COLO668 (cell line): ENCODE measurements at regions not wholly inside any gene's neighbourhood (a gene's known extent, or its start where the extent isn't known, plus 50 kb on each side); places are given as distances from the start of the nearest gene placed in this dataset.
"Not testable (repeated sequence)": the region's sequence is repeated elsewhere in the genome, so short reads cannot be mapped to it uniquely, and the experiment has no call there.

Experiments
- DNase-seq: peaks from one replicate; lab custom pipeline; 2025; ENCODE audit not compliant: unreplicated experiment; lab: John Stamatoyannopoulos, UW

DNA sequence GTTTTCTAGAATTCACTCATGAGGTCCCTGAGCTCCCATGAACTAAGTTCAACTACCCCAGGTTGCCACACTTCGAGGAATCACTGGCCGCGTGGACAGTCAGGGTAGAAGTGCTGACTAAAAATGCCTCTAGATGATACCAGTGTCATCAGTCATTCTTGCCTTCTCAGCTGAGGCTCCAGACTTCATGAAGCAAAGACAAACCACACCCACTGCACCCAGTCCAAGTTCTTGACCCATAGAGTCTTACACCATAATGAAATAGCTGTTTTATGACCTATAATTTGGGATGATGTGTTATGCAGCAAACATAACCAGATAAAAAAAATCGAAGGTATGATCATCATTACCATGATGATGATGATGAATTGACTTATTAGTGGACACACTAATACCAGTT, 632.9 kb upstream of the TLE4 start:
- no peak for DNase-seq

DNA sequence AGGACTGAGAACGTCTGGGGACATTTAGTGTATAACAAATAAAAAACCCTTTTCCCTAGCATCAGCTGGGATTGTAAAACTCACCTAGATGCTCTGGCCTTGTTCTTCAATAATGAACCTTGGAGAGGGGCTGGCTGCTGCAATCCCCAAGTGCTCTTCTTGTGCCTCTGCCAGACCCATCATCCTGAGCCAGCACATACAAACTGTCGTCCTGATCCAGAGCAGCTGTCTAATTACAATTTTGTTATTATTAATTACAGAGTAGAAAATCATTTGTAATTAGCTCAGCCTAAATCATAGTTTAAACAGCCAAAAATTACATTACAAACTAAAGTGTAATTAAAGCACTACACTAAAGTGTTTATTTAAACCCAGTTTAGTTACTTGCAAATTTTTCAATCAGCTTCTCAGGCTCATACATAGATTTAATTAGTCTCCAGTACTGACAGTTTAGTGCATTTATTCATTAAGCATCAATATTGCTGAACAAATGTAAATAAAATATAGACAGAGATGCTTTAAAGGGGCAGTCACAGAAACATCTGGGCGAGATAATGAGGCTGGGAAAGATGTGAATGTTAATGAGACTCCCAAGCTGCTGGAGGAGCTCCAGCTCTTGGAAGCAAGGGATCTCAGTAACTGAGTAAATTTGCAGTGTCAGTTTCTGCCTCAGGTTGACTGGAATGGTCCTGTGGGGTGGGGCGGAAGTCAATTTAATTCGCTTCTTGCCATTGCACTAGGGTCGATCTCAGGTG, 632.3 kb upstream of the TLE4 start:
- no peak for DNase-seq

DNA sequence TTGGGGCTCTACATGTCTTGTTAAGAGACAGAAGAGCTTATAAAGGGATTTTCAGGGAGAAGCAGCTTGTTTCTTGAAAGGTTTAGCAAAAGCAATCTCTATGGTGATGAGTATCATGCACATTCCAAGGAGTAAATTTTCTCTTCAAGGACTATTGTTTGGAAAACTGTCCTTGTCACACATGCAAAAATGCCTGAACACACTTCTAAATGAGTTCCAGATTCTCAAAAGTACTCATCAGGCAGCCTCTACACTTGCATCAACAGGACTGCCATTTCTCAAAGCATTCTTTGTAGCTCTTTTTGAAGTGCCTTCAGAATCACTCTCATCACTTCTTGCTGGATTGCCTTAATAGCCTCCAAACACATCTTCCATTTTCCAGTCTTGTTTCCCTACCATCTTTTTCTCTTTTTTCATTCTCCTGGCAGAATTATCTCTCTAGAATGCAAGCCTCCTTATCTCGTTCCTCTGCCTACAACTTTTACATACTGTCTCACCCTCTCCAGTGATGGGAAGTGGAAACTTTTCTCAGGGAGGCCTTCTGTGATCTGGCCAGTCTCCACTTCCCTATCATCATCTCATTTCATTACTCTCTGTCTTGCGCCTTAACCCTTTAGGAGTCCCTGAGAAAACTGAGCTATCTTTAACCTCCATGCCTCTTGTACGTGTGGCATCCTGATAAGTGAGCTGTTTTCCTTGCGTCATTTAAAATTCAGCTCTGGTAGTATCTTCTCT, 631.5 kb upstream of the TLE4 start:
- DNase-seq, result no peak

DNA sequence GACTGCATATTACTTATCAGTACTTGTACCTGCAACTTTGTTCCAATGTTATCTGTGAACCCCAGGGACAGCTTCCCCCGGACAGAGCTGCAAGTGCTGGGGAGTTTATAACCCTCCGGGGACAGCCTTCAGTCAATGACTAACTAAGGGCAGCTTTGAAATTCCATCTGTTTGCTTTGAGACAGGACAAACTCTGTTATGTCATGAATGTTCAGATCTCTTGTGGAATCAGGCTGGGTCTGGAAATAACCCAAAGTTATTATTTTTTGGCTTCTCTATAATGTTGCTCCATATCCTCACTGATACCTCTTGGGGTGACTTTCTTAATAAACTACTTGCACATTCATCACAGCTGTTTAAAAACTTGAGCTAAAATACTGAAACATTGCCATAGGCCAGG, 617.5 kb upstream of the TLE4 start:
- no peak for DNase-seq

DNA sequence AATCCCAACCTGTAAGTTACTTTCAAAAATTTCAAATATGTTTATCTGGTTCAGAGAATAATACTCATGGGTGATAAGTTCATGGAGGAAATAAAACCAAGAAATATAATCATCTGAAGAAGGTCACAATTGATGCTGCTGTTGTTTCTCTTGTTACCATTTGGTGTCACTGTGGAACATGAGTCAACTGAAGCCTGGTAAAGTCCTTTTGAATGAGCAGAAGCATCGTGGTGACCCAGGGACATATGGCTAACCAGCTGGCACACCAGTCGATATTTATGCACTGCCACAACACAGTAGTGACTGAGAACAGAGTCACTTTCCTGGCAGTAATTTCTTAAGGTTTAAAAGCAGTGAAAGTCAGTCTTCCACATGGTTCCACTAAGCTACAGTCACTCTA, 612.9 kb upstream of the TLE4 start:
- no peak for DNase-seq

DNA sequence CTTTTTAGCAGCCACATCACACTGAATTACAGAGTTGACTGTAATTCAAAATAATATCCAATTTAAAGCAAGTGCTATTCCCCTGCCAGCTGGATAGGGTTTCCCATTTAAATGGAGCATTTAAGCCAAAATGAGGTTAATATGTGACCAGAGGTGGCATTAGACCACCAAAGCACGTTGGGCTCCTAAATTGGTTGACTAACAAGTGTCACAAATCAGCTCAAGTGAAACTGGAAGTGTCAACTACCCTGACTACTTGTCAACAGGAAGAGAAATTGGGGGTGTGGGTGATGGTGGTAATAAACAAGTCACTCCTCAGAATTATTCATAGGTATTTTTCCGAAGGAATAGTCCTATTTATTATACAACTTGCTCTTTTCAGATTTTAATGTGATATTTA, 609.6 kb upstream of the TLE4 start:
- DNase-seq, result no peak

DNA sequence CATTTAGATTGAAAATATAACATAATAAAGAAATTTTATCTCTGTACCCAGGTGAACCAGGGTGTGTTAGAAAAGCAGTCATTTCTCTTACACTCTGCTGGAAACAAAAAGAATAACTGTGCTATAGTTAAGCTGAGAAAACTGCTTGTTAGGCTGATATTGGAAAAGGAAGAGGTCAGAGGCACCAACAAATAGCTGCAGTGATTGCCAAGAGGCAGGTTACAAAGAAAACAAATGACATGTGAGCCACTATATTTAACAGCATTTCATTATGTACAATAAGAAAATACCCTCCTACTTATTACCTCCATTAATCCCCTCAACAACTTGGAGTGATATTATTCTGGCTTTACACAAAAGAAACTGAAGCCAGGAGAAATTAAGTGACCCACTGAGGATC, 607.9 kb upstream of the TLE4 start:
- DNase-seq, result no peak

DNA sequence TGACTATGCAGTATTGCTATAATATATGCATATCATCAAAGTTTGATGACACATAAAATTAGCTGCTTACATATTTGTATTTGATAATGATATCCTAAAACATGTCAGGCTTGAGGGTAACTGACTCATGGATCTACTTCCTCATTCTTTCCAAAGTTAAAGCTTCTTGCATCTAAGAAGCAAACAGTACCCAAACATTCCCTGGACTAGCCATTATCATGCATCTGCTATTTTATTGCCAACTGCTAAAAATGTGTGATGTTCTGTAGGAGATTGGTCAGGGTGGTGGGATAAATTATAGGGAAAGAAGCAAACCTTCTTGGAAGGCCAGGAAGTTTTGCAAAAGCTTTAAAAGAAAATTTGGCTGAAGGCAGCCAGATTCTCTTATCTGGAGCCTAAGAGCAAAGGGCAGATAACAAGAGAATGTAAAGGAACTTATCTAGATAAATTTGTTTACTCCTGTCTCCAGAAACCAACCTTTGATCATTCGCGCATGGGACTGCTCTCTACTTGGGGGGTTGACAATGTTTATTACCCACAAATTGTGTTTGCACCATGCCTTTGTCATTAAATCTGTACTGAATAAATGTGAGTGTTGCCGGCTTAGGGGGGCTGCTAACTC, 604.1 kb upstream of the TLE4 start:
- no peak for DNase-seq

DNA sequence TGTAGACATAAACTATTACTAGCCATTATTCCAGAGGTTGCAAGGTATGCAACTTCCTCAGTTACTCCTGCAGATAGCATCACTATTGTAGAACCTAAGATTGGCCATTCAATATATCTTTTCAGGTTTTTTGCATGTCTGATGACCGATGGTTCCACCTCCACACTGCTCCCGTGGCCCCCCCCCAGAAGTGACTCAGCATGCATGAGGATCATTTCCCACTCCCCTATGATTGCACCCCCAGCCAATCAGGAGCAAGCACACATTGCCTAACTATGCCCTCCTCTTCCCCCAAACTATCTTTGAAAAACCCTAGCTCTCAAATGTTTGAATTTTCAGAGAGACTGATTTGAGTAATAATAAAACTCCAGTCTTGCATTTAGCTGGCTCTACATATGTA, 601.4 kb upstream of the TLE4 start:
- DNase-seq, result no peak

DNA sequence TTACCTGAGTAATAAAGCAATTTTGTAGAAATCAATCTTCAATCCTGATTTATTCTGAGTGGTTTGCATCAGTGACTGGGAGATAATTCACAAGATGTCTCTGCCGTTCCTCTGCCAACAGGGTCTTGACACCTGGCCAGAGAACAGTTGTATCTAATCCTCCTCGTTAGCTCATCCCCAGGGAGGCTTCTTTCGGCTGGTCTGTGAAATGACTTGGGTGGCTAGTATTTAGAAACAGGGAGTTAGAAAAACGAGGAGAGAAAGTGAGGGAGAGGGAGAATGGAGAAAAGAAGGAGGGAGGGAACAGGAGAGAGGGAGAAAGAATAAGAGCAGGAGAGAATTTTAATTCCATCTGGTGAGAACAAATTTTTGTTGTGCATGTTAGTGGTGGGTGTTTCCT, 600.2 kb upstream of the TLE4 start:
- DNase-seq, result peak; percentile 8

DNA sequence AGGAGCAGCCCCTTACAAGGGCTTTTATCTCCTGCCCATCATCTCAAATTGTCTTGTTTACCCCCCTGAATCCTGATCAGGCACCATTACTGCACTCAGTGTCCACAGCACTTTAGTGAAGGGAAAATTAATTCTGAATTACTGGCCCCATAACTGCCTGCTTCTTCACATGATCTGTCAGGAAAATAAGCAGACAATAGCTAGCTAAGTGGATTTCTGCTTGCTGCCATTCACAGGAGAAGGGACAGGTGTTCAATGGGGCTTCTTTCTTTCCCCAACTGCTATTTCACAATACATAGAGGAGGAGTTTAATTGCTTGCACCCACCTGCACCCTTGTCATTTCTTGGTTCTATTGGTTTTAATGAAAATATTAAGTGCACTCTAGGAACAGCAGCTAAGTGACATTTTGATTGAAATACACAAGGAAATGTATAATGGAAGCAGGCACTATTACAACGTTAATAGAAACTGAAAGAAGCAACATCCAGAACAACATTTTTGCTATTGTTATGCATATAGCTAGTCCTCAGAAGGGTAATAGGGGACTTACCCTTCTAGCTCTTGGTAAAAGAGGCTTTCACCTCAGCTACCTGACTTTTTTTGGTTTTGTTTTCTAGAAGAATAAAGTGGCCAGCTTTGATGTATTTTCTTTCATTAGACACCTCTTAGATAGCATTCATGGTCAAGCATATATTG, 599.3 kb upstream of the TLE4 start:
- peak; percentile 38 for DNase-seq

DNA sequence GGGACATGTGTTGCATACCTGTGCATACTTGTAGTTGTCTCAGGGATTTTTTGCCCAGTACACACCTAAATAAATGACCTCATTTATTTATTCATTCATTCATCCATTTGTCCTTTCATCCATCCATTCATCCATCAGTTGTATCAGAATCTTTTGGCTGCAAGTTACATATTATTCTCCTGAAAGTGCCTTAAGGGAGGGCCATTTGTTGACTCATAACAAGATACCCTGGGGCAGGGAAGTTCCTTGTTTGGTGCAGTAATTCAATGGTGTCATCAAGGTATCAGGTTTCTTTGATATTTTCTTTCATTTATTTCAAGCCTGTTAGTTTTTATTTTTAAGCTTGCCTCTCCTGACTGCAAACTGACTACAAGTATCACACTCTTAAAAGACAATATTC, 597.9 kb upstream of the TLE4 start:
- peak; percentile 13 for DNase-seq

DNA sequence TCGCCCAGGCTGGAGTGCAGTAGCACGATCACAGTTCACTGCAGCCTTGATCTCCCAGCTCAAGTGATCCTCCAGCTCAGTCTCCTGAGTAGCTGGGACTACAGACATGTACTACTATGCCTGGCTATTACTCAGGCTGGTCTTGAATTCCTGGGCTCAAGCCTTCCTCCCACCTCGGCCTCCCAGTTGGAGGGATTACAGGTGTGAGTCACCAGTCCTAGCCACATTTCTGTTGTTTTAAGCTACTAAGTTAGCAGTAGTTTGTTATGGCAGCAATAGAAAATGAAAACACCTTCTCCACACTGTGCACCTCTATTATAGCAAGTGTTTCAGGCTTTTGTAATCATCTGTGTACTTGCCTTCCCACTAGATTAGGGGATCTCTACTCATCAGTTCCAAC, 588.9 kb upstream of the TLE4 start:
- DNase-seq, result no peak

DNA sequence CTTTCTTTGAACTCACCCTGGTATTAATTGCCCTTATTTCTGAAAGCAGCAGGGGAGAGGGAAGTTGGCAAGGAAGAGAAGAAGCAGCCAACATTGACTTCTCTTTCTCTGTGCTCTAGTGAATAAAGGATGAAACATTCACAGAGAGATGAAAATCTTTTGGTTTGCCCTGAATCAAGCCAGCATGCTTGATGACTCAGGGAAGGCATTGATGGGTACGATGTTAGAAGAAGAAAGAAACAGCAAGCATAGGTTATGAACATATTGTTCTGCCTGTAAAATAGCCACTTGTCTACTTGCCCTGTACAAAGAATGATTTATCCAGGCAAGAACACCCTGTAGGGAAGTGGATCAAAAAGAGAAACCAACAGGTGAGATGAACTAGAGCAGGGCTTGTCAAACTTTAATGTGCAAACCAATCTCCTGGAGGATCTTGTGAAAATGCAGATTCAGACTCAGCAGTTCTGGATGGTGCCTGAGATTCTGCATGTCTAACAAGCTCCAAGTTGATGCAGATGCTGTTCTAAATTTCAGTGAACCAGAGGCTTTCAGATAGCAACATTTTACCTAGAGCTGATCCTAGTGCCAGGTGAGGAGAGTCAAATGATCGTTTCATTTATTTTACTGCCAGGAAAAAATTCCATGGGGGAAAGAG, 586.6 kb upstream of the TLE4 start:
- no peak for DNase-seq

DNA sequence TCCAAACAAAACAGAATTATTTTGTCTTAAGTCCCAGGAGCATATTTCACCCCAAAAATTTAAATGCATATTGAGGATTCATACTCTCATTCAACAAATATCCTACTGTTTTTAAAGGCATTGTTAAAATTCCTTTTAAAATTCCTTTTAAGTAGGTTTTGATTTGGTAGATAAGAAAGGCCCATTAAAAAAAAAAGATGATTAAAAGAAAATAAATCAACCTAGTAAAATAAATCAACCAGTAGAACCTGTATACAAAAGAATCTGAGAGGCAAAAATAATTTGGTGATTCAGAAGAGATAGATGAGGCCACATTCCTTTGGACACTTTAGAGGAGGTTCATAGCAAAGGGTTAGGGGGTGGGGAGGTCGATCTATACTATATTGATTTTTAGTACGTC, 585.3 kb upstream of the TLE4 start:
- no peak for DNase-seq

DNA sequence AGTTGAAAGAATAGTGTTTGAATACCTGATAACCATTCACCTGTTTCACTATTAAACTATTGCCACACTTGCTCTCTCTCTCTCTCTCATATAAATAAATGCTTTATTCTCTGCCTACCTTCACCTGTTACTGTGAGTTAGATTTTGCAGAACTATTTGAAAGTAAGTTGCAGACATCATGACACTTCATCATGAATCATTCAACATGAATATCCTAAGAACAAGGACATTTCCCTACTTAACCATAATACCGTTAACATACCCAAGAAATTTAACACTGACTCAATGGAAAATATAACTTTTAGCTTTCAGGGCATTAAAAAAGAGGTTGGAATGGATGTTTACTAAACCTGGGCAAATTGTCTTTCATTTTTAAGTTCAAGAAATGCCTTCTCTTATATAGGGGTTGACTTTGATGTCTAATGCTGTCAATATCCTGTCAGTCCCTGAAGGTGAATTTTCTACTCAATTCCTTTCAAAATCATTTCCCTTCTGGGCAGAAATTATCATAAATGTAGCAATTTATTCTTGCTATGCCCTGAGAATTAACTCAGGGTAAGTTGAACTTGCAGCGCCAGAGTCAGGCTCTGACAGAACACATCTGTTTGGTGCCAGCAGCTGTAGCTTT, 582.6 kb upstream of the TLE4 start:
- no peak for DNase-seq

DNA sequence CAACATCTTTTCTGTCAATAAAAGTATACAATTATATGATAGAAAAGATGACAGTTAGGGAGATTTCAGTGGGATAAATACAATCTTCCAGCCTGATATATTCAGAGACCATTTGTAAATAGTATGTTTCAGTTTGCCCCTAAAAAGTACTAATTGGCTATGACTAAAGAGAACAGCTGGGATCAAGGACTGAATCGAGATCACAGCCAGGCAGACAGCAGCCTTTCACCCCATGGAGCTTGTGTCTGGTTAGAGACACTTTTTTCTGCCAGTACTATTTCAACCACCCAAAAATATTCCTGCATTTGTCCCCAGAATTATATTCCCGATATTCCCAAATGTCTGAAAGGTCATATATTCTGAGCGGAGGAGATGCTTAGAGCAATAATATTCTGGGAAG, 577.3 kb upstream of the TLE4 start:
- DNase-seq, result no peak

DNA sequence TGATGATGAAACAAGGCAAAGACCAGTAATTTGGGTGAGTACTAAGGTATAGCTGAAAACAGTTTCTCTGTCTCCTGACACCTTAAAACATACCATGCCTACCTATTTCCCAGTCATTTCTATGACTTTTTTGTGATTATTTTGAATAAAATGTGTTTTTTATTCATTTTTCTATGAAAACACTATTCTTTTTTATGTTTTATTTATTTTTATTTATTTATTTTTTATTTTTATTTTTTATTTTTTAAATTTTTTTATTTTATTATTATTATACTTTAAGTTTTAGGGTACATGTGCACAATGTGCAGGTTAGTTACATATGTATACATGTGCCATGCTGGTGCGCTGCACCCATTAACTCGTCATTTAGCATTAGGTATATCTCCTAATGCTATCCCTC, 576.8 kb upstream of the TLE4 start:
- not testable (repeated sequence) for DNase-seq

DNA sequence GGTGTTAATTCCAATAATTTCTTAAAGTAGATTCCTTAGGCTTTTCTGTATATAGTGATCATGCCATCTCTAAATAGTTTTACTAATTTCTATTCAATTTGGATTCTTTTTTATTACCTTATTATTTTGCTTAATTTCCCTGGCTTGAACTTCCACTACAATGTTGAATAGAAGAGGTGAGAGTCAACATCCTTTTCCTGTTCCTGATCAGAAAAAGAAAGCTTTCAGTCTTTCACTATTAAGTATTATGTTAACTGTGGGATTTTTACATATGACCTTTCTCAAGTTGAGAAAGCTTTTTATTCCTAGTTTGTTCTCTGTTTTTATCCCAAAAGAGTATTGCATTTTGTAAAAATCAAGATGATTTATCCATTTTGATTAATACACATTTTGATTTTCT, 574.5 kb upstream of the TLE4 start:
- DNase-seq, result no peak

DNA sequence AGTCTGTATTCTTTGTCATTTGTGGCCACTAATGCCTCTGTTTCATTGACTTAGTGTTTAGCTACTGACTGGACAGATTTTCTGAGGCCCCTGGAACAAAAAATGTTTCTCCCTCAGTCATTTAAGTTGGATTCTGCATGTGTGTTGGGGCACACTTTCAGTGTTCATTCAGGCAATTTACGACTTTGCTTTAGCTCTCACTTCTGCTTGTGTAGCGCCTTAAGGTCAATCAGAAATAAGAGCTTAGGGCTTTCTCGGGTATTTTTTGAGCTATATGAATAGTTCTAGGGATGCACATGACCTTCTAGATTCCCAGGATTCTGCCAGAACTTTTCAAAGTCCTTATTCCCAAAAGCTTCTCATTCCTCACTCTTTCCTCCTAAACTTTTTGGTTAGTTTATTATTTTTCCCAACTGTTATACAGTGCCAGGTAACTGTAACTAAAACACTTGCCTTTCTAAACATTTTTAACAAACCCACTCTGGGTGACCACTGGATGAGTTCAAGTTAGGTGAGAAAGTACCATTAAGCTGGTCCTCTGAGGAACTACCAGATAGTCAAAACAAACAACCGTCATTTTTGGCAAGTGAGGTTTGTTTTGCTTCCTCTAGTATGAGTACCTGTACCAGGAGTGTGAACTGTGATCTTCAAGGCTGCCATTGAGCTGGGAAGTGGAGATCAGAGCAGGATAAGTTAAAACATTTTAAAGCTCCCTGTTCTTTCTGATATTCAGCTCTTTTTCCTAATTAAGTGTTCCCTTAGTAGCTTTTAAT, 571.3 kb upstream of the TLE4 start:
- DNase-seq, result no peak
